ENCODE measurements at regions not wholly inside any gene's neighbourhood (a gene's known extent, or its start where the extent isn't known, plus 50 kb on each side); places are given as distances from the start of the nearest gene placed in this dataset.

- Histone ChIP-seq H3K4me3 (ENCODE audit: low read depth, low read length) (no peak overlapping the region), H3K4me1 (no peaks in the 10 kb centered on the region), H3K36me3 (no peaks in the 10 kb centered on the region), H3K27me3 (no peaks in the 10 kb centered on the region), H3K9me3 (no peaks in the 10 kb centered on the region)
- no peak for DNase-seq
- TF ChIP-seq CTCF (IDR thresholded peaks at IDR 0.05; ENCODE audit: low read depth, low read length): no peak
Measured at GRCh38 chr2:185644828-185645227, 93.8 kb upstream of the FSIP2 start.

GRCh38 chr2:185645529-185645928, 93.1 kb upstream of the FSIP2 start:
- TF ChIP-seq CTCF (IDR thresholded peaks at IDR 0.05; ENCODE audit: low read depth, low read length): no peak

GRCh38 chr2:185658750-185659149, 79.9 kb upstream of the FSIP2 start:
- Histone ChIP-seq H3K4me1 (no peaks in the 10 kb centered on the region), H3K9me3 (no peaks in the 10 kb centered on the region), H3K36me3 (no peaks in the 10 kb centered on the region), H3K4me3 (ENCODE audit: low read depth, low read length) (no peak overlapping the region), H3K27me3 (no peaks in the 10 kb centered on the region)
- no peak for DNase-seq
- no peak for TF ChIP-seq CTCF (IDR thresholded peaks at IDR 0.05; ENCODE audit: low read depth, low read length)

More at GRCh38 chr2:185645529-185645928, 93.1 kb upstream of the FSIP2 start:
- Histone ChIP-seq H3K4me1 (no peaks in the 10 kb centered on the region), H3K27me3 (no peaks in the 10 kb centered on the region), H3K36me3 (no peaks in the 10 kb centered on the region), H3K9me3 (no peaks in the 10 kb centered on the region), H3K4me3 (ENCODE audit: low read depth, low read length) (no peak overlapping the region)
- DNase-seq: no peak

- no peaks in the 10 kb centered on the region for H3K4me1 ChIP-seq
- TF ChIP-seq CTCF (IDR thresholded peaks at IDR 0.05; ENCODE audit: low read depth, low read length): no peak
- no peak for DNase-seq
Measured at GRCh38 chr2:185663811-185664210, 74.8 kb upstream of the FSIP2 start.

GRCh38 chr2:185664384-185664783, 74.2 kb upstream of the FSIP2 start:
- H3K9me3 ChIP-seq: no peaks in the 10 kb centered on the region
- no peak for TF ChIP-seq CTCF (IDR thresholded peaks at IDR 0.05; ENCODE audit: low read depth, low read length)
- no peak for DNase-seq
- H3K4me3 ChIP-seq (ENCODE audit: low read depth, low read length): no peak overlapping the region
- no peaks in the 10 kb centered on the region for H3K36me3 ChIP-seq
- H3K27me3 ChIP-seq: no peaks in the 10 kb centered on the region
- H3K4me1 ChIP-seq: no peaks in the 10 kb centered on the region

More at GRCh38 chr2:185663811-185664210, 74.8 kb upstream of the FSIP2 start:
- Histone ChIP-seq H3K4me3 (ENCODE audit: low read depth, low read length) (no peak overlapping the region), H3K9me3 (no peaks in the 10 kb centered on the region), H3K27me3 (no peaks in the 10 kb centered on the region), H3K36me3 (no peaks in the 10 kb centered on the region)

- Histone ChIP-seq H3K36me3 (no peaks in the 10 kb centered on the region), H3K4me1 (no peaks in the 10 kb centered on the region), H3K4me3 (ENCODE audit: low read depth, low read length) (no peak overlapping the region), H3K9me3 (no peaks in the 10 kb centered on the region), H3K27me3 (no peaks in the 10 kb centered on the region)
- no peak for DNase-seq
- no peak for TF ChIP-seq CTCF (IDR thresholded peaks at IDR 0.05; ENCODE audit: low read depth, low read length)
Measured at GRCh38 chr2:185665251-185665814, 73.3 kb upstream of the FSIP2 start.
